ENCODE measurements at regions not wholly inside any gene's neighbourhood (a gene's known extent, or its start where the extent isn't known, plus 50 kb on each side); places are given as distances from the start of the nearest gene placed in this dataset.
"Not testable (repeated sequence)": the region's sequence is repeated elsewhere in the genome, so short reads cannot be mapped to it uniquely, and the experiment has no call there.

- no peak overlapping the region for H3K4me3 Mint-ChIP-seq
- H3K36me3 Mint-ChIP-seq (ENCODE audit: low read depth): no peaks in the 10 kb centered on the region
- no peak overlapping the region for H3K27ac Mint-ChIP-seq
- no peak for DNase-seq
- no peak for TF ChIP-seq CTCF (IDR thresholded peaks at IDR 0.05)
- H3K27me3 Mint-ChIP-seq (ENCODE audit: low read depth, poor library complexity): peaks cover 6% of the 10 kb centered on the region
- no peaks in the 10 kb centered on the region for H3K9me3 Mint-ChIP-seq
- H3K4me1 Mint-ChIP-seq: no peaks in the 10 kb centered on the region
These were observed 840.4 kb upstream of the TENM4 start for GRCh38 chr11:80281194-80281593.

- Mint-ChIP-seq H3K4me3 (no peak overlapping the region), H3K36me3 (ENCODE audit: low read depth) (no peaks in the 10 kb centered on the region), H3K27me3 (ENCODE audit: low read depth, poor library complexity) (peaks cover 6% of the 10 kb centered on the region), H3K27ac (no peak overlapping the region), H3K9me3 (no peaks in the 10 kb centered on the region), H3K4me1 (no peaks in the 10 kb centered on the region)
- DNase-seq: no peak
- no peak for TF ChIP-seq CTCF (IDR thresholded peaks at IDR 0.05)
These were observed 839.9 kb upstream of the TENM4 start for GRCh38 chr11:80280737-80281136.

- Mint-ChIP-seq H3K4me1 (no peaks in the 10 kb centered on the region), H3K27me3 (ENCODE audit: low read depth, poor library complexity) (no peaks in the 10 kb centered on the region), H3K27ac (no peak overlapping the region), H3K9me3 (no peaks in the 10 kb centered on the region), H3K36me3 (ENCODE audit: low read depth) (no peaks in the 10 kb centered on the region), H3K4me3 (no peak overlapping the region)
- DNase-seq: no peak
- no peak for TF ChIP-seq CTCF (IDR thresholded peaks at IDR 0.05)
These were observed 820.9 kb upstream of the TENM4 start for GRCh38 chr11:80261776-80262175.

- H3K9me3 Mint-ChIP-seq; H3K27ac Mint-ChIP-seq; DNase-seq; H3K4me1 Mint-ChIP-seq; H3K36me3 Mint-ChIP-seq (ENCODE audit: low read depth); H3K27me3 Mint-ChIP-seq (ENCODE audit: low read depth, poor library complexity); H3K4me3 Mint-ChIP-seq: not testable (repeated sequence)
These were observed 816.6 kb upstream of the TENM4 start for GRCh38 chr11:80257319-80258015.

GRCh38 chr11:80255021-80255420 lies 814.2 kb upstream of the TENM4 start:
- Mint-ChIP-seq H3K4me3 (no peak overlapping the region), H3K27ac (no peak overlapping the region), H3K27me3 (ENCODE audit: low read depth, poor library complexity) (peaks cover 7% of the 10 kb centered on the region), H3K9me3 (no peaks in the 10 kb centered on the region), H3K4me1 (no peaks in the 10 kb centered on the region), H3K36me3 (ENCODE audit: low read depth) (no peaks in the 10 kb centered on the region)
- no peak for TF ChIP-seq CTCF (IDR thresholded peaks at IDR 0.05)
- DNase-seq: no peak

GRCh38 chr11:80241766-80242165 lies 800.9 kb upstream of the TENM4 start:
- Mint-ChIP-seq H3K36me3 (ENCODE audit: low read depth) (no peaks in the 10 kb centered on the region), H3K9me3 (no peaks in the 10 kb centered on the region), H3K27ac (no peak overlapping the region), H3K4me1 (no peaks in the 10 kb centered on the region), H3K4me3 (no peak overlapping the region), H3K27me3 (ENCODE audit: low read depth, poor library complexity) (peaks cover 8% of the 10 kb centered on the region)
- TF ChIP-seq CTCF (IDR thresholded peaks at IDR 0.05): no peak
- DNase-seq: no peak

Measured in nephron progenitor cell (in vitro differentiated cells).